ENCODE measurements at regions not wholly inside any gene's neighbourhood (a gene's known extent, or its start where the extent isn't known, plus 50 kb on each side); places are given as distances from the start of the nearest gene placed in this dataset.

- TF ChIP-seq CTCF (IDR thresholded peaks at IDR 0.05; ENCODE audit: low read length) (no peak), EZH2 (IDR thresholded peaks at IDR 0.05; ENCODE audit: borderline replicate concordance, low read length) (no peak)
Measured at GRCh38 chr5:6228257-6229250, 149.8 kb downstream of the MED10 start.
